ENCODE measurements at regions not wholly inside any gene's neighbourhood (a gene's known extent, or its start where the extent isn't known, plus 50 kb on each side); places are given as distances from the start of the nearest gene placed in this dataset.

- Histone ChIP-seq H3K4me3 (ENCODE audit: low read length) (no peak overlapping the region), H3K4me1 (ENCODE audit: insufficient read depth, low read length) (no peaks in the 10 kb centered on the region), H3K27ac (ENCODE audit: low read depth in 1 of 2, low read length in 2 of 2) (no peak overlapping the region), H3K36me3 (ENCODE audit: insufficient read depth, low read length) (no peaks in the 10 kb centered on the region), H3K9me3 (ENCODE audit: control insufficient read depth in 1 of 2, insufficient read depth in 1 of 2, low read length in 2 of 2) (peaks cover 11% of the 10 kb centered on the region in 2 experiments), H3K27me3 (ENCODE audit: control insufficient read depth in 1 of 2, insufficient read depth in 2 of 2, low read length in 2 of 2) (peaks cover 3 to 4% of the 10 kb centered on the region in 2 experiments)
- CTCF ChIA-PET, result no interaction called here
- Mint-ChIP-seq H3K9me3 (peaks cover 2% of the 10 kb centered on the region), H3K4me3 (no peak overlapping the region), H3K27ac (no peak overlapping the region), H3K36me3 (ENCODE audit: low read depth) (no peaks in the 10 kb centered on the region), H3K4me1 (ENCODE audit: low read depth) (no peaks in the 10 kb centered on the region), H3K27me3 (peaks cover 35% of the 10 kb centered on the region)
- intact Hi-C loops (cut with DNase I, micrococcal nuclease), result no loop called here
- no peak for TF ChIP-seq CTCF (IDR thresholded peaks at IDR 0.05)
- DNase-seq, result no peak
- POLR2A ChIA-PET, result no interaction called here
- no peak for ATAC-seq (ENCODE audit: poor library complexity)
Measured at GRCh38 chr2:106623456-106623855, 136.3 kb downstream of the CD8B2 start.

GRCh38 chr2:106624787-106625380 lies 137.7 kb downstream of the CD8B2 start:
- no peaks in the 10 kb centered on the region for H3K4me1 Mint-ChIP-seq (ENCODE audit: low read depth)
- no peak for ATAC-seq (ENCODE audit: poor library complexity)
- H3K27ac Mint-ChIP-seq, result no peak overlapping the region

GRCh38 chr2:106628377-106628776 lies 141.2 kb downstream of the CD8B2 start:
- Histone ChIP-seq H3K4me3 (ENCODE audit: low read length) (no peak overlapping the region), H3K27ac (ENCODE audit: low read depth in 1 of 2, low read length in 2 of 2) (no peak overlapping the region), H3K27me3 (ENCODE audit: control insufficient read depth in 1 of 2, insufficient read depth in 2 of 2, low read length in 2 of 2) (peaks cover 7% of the 10 kb centered on the region in 2 experiments), H3K36me3 (ENCODE audit: insufficient read depth, low read length) (no peaks in the 10 kb centered on the region), H3K9me3 (ENCODE audit: control insufficient read depth in 1 of 2, insufficient read depth in 1 of 2, low read length in 2 of 2) (peaks cover 12 to 23% of the 10 kb centered on the region in 2 experiments), H3K4me1 (ENCODE audit: insufficient read depth, low read length) (no peaks in the 10 kb centered on the region)
- H3K4me3 Mint-ChIP-seq, result no peak overlapping the region
- peaks cover 43% of the 10 kb centered on the region for H3K27me3 Mint-ChIP-seq
- H3K4me1 Mint-ChIP-seq (ENCODE audit: low read depth), result no peaks in the 10 kb centered on the region
- H3K9me3 Mint-ChIP-seq, result peaks cover 2% of the 10 kb centered on the region
- H3K27ac Mint-ChIP-seq, result no peak overlapping the region
- ChIA-PET POLR2A (no interaction called here), CTCF (no interaction called here)
- intact Hi-C loops (cut with DNase I, micrococcal nuclease), result no loop called here
- H3K36me3 Mint-ChIP-seq (ENCODE audit: low read depth), result no peaks in the 10 kb centered on the region
- no peak for TF ChIP-seq CTCF (IDR thresholded peaks at IDR 0.05)
- ATAC-seq (ENCODE audit: poor library complexity) (no peak), DNase-seq (no peak)

More at GRCh38 chr2:106624787-106625380, 137.7 kb downstream of the CD8B2 start:
- H3K36me3 ChIP-seq (ENCODE audit: insufficient read depth, low read length), result no peaks in the 10 kb centered on the region
- no peaks in the 10 kb centered on the region for H3K36me3 Mint-ChIP-seq (ENCODE audit: low read depth)
- no peak overlapping the region for H3K27ac ChIP-seq (ENCODE audit: low read depth in 1 of 2, low read length in 2 of 2)
- no peaks in the 10 kb centered on the region for H3K4me1 ChIP-seq (ENCODE audit: insufficient read depth, low read length)
- CTCF ChIA-PET, result no interaction called here
- no peak for TF ChIP-seq CTCF (IDR thresholded peaks at IDR 0.05)
- no peak overlapping the region for H3K4me3 Mint-ChIP-seq
- H3K27me3 ChIP-seq (ENCODE audit: control insufficient read depth in 1 of 2, insufficient read depth in 2 of 2, low read length in 2 of 2), result peaks cover 3 to 7% of the 10 kb centered on the region in 2 experiments
- peaks cover 12 to 20% of the 10 kb centered on the region in 2 experiments for H3K9me3 ChIP-seq (ENCODE audit: control insufficient read depth in 1 of 2, insufficient read depth in 1 of 2, low read length in 2 of 2)
- peaks cover 2% of the 10 kb centered on the region for H3K9me3 Mint-ChIP-seq
- POLR2A ChIA-PET, result no interaction called here
- intact Hi-C loops (cut with DNase I, micrococcal nuclease), result no loop called here
- no peak for DNase-seq
- H3K27me3 Mint-ChIP-seq, result peaks cover 35% of the 10 kb centered on the region
- no peak overlapping the region for H3K4me3 ChIP-seq (ENCODE audit: low read length)

Measured in CD4-positive, alpha-beta T cell (primary cell).